Endothelial cell (in vitro differentiated cells): ENCODE measurements at regions not wholly inside any gene's neighbourhood (a gene's known extent, or its start where the extent isn't known, plus 50 kb on each side); places are given as distances from the start of the nearest gene placed in this dataset.

Experiments
- DNase-seq: peaks from one replicate; pipeline ENCODE4 v3.0.0; 2021; ENCODE audit warnings: low spot score
- H3K27ac Mint-ChIP-seq: one replicate; pipeline ENCODE4 v1.8.0; 2021; ENCODE audit warnings: mixed read lengths, inconsistent platforms; ENCODE audit not compliant: unreplicated experiment
- H3K27me3 Mint-ChIP-seq: one replicate; pipeline ENCODE4 v1.8.0; 2021; ENCODE audit warnings: mild to moderate bottlenecking, moderate library complexity, mixed read lengths, inconsistent platforms; ENCODE audit not compliant: unreplicated experiment
- H3K36me3 Mint-ChIP-seq: one replicate; pipeline ENCODE4 v1.8.0; 2021; ENCODE audit warnings: mild to moderate bottlenecking, low read depth, mixed read lengths, inconsistent platforms; ENCODE audit not compliant: unreplicated experiment
- H3K4me1 Mint-ChIP-seq: one replicate; pipeline ENCODE4 v1.8.0; 2021; ENCODE audit warnings: mild to moderate bottlenecking, mixed read lengths, inconsistent platforms; ENCODE audit not compliant: unreplicated experiment
- H3K4me3 Mint-ChIP-seq: one replicate; pipeline ENCODE4 v1.8.0; 2021; ENCODE audit warnings: mild to moderate bottlenecking, mixed read lengths, inconsistent platforms; ENCODE audit not compliant: unreplicated experiment
- H3K9me3 Mint-ChIP-seq: one replicate; pipeline ENCODE4 v1.8.0; 2021; ENCODE audit warnings: mixed read lengths, inconsistent platforms; ENCODE audit not compliant: unreplicated experiment
- CTCF ChIP-seq: fragments of 200-600 bp; sonication (generic); IDR thresholded peaks from one replicate; pipeline ENCODE4 v1.5.0; 2021; ENCODE audit warnings: antibody characterized with exemption; ENCODE audit not compliant: unreplicated experiment

- Mint-ChIP-seq H3K9me3 (no peaks in the 10 kb centered on the region), H3K4me3 (no peak overlapping the region)
- no peak for DNase-seq
These were observed 1692.3 kb downstream of the GRIK2 start for GRCh38 chr6:103085801-103086200.

GRCh38 chr6:103081876-103082630, 1688.5 kb downstream of the GRIK2 start:
- Mint-ChIP-seq H3K27me3 (no peaks in the 10 kb centered on the region), H3K36me3 (no peaks in the 10 kb centered on the region), H3K4me3 (no peak overlapping the region), H3K27ac (no peak overlapping the region), H3K4me1 (no peaks in the 10 kb centered on the region), H3K9me3 (no peaks in the 10 kb centered on the region)
- no peak for TF ChIP-seq CTCF
- no peak for DNase-seq

More at GRCh38 chr6:103085801-103086200, 1692.3 kb downstream of the GRIK2 start:
- Mint-ChIP-seq H3K27ac (no peak overlapping the region), H3K27me3 (no peaks in the 10 kb centered on the region), H3K4me1 (no peaks in the 10 kb centered on the region), H3K36me3 (no peaks in the 10 kb centered on the region)
- TF ChIP-seq CTCF = no peak

GRCh38 chr6:103081126-103081525, 1687.6 kb downstream of the GRIK2 start:
- Mint-ChIP-seq H3K36me3 (no peaks in the 10 kb centered on the region), H3K4me3 (no peak overlapping the region), H3K4me1 (no peaks in the 10 kb centered on the region), H3K27ac (no peak overlapping the region), H3K9me3 (no peaks in the 10 kb centered on the region), H3K27me3 (no peaks in the 10 kb centered on the region)
- no peak for TF ChIP-seq CTCF
- DNase-seq = no peak

- Mint-ChIP-seq H3K36me3 (no peaks in the 10 kb centered on the region), H3K27me3 (no peaks in the 10 kb centered on the region), H3K4me1 (no peaks in the 10 kb centered on the region), H3K9me3 (no peaks in the 10 kb centered on the region), H3K27ac (no peak overlapping the region), H3K4me3 (no peak overlapping the region)
- no peak for DNase-seq
- no peak for TF ChIP-seq CTCF
These were observed 1687.0 kb downstream of the GRIK2 start for GRCh38 chr6:103080497-103080896.

GRCh38 chr6:103079867-103080266, 1686.4 kb downstream of the GRIK2 start:
- peaks cover 2% of the 10 kb centered on the region for H3K27me3 Mint-ChIP-seq
- no peaks in the 10 kb centered on the region for H3K4me1 Mint-ChIP-seq

More at GRCh38 chr6:103079867-103080266, 1686.4 kb downstream of the GRIK2 start:
- Mint-ChIP-seq H3K36me3 (no peaks in the 10 kb centered on the region), H3K9me3 (no peaks in the 10 kb centered on the region), H3K4me3 (no peak overlapping the region), H3K27ac (no peak overlapping the region)
- DNase-seq = no peak
- TF ChIP-seq CTCF = no peak
